ENCODE measurements at regions not wholly inside any gene's neighbourhood (a gene's known extent, or its start where the extent isn't known, plus 50 kb on each side); places are given as distances from the start of the nearest gene placed in this dataset.
"Not testable (repeated sequence)": the region's sequence is repeated elsewhere in the genome, so short reads cannot be mapped to it uniquely, and the experiment has no call there.

GRCh38 chr12:25341877-25342276, 91.1 kb upstream of the KRAS start:
- not testable (repeated sequence) for DNase-seq (ENCODE audit: low read depth in 4 of 4, low spot score in 3 of 4)

- no peak for DNase-seq (ENCODE audit: low read depth in 4 of 4, low spot score in 3 of 4)
These were observed 87.2 kb upstream of the KRAS start for GRCh38 chr12:25337916-25338315.

GRCh38 chr12:25332143-25332542, 81.4 kb upstream of the KRAS start:
- DNase-seq (ENCODE audit: low read depth in 4 of 4, low spot score in 3 of 4): no peak

- peak; percentile 16 to 31 (median 24) for DNase-seq (ENCODE audit: low read depth in 4 of 4, low spot score in 3 of 4)
These were observed 77.5 kb upstream of the KRAS start for GRCh38 chr12:25328072-25328712.

GRCh38 chr12:25327321-25327720, 76.6 kb upstream of the KRAS start:
- no peak for DNase-seq (ENCODE audit: low read depth in 4 of 4, low spot score in 3 of 4)

- DNase-seq (ENCODE audit: low read depth in 4 of 4, low spot score in 3 of 4): no peak
These were observed 75.6 kb upstream of the KRAS start for GRCh38 chr12:25326326-25326725.

GRCh38 chr12:25324861-25325260, 74.1 kb upstream of the KRAS start:
- DNase-seq (ENCODE audit: low read depth in 4 of 4, low spot score in 3 of 4): no peak

- DNase-seq (ENCODE audit: low read depth in 4 of 4, low spot score in 3 of 4): no peak
These were observed 72.9 kb upstream of the KRAS start for GRCh38 chr12:25323581-25323982.

GRCh38 chr12:25322918-25323531, 72.3 kb upstream of the KRAS start:
- DNase-seq (ENCODE audit: low read depth in 4 of 4, low spot score in 3 of 4): no peak

GRCh38 chr12:25322351-25322750, 71.6 kb upstream of the KRAS start:
- DNase-seq (ENCODE audit: low read depth in 4 of 4, low spot score in 3 of 4): no peak

- DNase-seq (ENCODE audit: low read depth in 4 of 4, low spot score in 3 of 4): no peak
These were observed 71.0 kb upstream of the KRAS start for GRCh38 chr12:25321772-25322171.

- DNase-seq (ENCODE audit: low read depth in 4 of 4, low spot score in 3 of 4): no peak
These were observed 69.6 kb upstream of the KRAS start for GRCh38 chr12:25320123-25321006.

- no peak for DNase-seq (ENCODE audit: low read depth in 4 of 4, low spot score in 3 of 4)
These were observed 68.7 kb upstream of the KRAS start for GRCh38 chr12:25319233-25319984.

- no peak for DNase-seq (ENCODE audit: low read depth in 4 of 4, low spot score in 3 of 4)
These were observed 66.8 kb upstream of the KRAS start for GRCh38 chr12:25317553-25317952.

- no peak for DNase-seq (ENCODE audit: low read depth in 4 of 4, low spot score in 3 of 4)
These were observed 64.7 kb upstream of the KRAS start for GRCh38 chr12:25315388-25315787.

- DNase-seq (ENCODE audit: low read depth in 4 of 4, low spot score in 3 of 4): not testable (repeated sequence)
These were observed 62.7 kb upstream of the KRAS start for GRCh38 chr12:25313266-25313990.

GRCh38 chr12:25311506-25311905, 60.8 kb upstream of the KRAS start:
- DNase-seq (ENCODE audit: low read depth in 4 of 4, low spot score in 3 of 4): no peak

- DNase-seq (ENCODE audit: low read depth in 4 of 4, low spot score in 3 of 4): not testable (repeated sequence)
These were observed 59.3 kb upstream of the KRAS start for GRCh38 chr12:25310071-25310470.

- no peak for DNase-seq (ENCODE audit: low read depth in 4 of 4, low spot score in 3 of 4)
These were observed 58.0 kb upstream of the KRAS start for GRCh38 chr12:25308756-25309155.

- DNase-seq (ENCODE audit: low read depth in 4 of 4, low spot score in 3 of 4): no peak
These were observed 57.1 kb upstream of the KRAS start for GRCh38 chr12:25307818-25308217.
